OCI-LY1 (cell line): ENCODE measurements at regions not wholly inside any gene's neighbourhood (a gene's known extent, or its start where the extent isn't known, plus 50 kb on each side); places are given as distances from the start of the nearest gene placed in this dataset.

ENCODE experiments used
- H2AFZ ChIP-seq: fragments of 200-600 bp; sonication (generic), shearing (Covaris generic); 2 replicates; pipeline ENCODE4 v1.6.0; 2014; ENCODE audit warnings: antibody characterized with exemption, mild to moderate bottlenecking, low read length
- H3F3A ChIP-seq: fragments of 200-600 bp; sonication (generic), shearing (Covaris generic); 2 replicates; pipeline ENCODE4 v1.6.0; 2014; ENCODE audit warnings: mild to moderate bottlenecking, antibody characterized with exemption, low read length, moderate library complexity; ENCODE audit not compliant: insufficient read depth
- H3K27ac ChIP-seq: fragments of 200-600 bp; sonication (generic); 2 replicates; pipeline ENCODE4 v1.5.1; 2014; ENCODE audit warnings: low read length, mixed run types, mild to moderate bottlenecking, low read depth; ENCODE audit not compliant: poor library complexity, severe bottlenecking
- H3K27me3 ChIP-seq: fragments of 200-600 bp; sonication (generic); 2 replicates; pipeline ENCODE4 v1.6.0; 2014; ENCODE audit warnings: antibody characterized with exemption, mild to moderate bottlenecking, low read length, moderate library complexity; ENCODE audit not compliant: insufficient read depth
- H3K36me3 ChIP-seq: fragments of 200-600 bp; sonication (generic); 2 replicates; pipeline ENCODE4 v1.6.1; 2014; ENCODE audit warnings: mild to moderate bottlenecking, antibody characterized with exemption, low read length, moderate library complexity, mixed read lengths; ENCODE audit not compliant: insufficient read depth
- H3K4me1 ChIP-seq: fragments of 200-600 bp; sonication (generic); 2 replicates; pipeline ENCODE4 v1.5.1; 2014; ENCODE audit warnings: mild to moderate bottlenecking, low read length, moderate library complexity; ENCODE audit not compliant: insufficient read depth, severe bottlenecking
- H3K4me2 ChIP-seq: fragments of 200-600 bp; sonication (generic), shearing (Covaris generic); 2 replicates; pipeline ENCODE4 v1.6.1; 2014; ENCODE audit warnings: low read length
- H3K4me3 ChIP-seq: fragments of 200-600 bp; sonication (generic); 2 replicates; pipeline ENCODE4 v1.5.1; 2014; ENCODE audit warnings: low read length, low read depth, mild to moderate bottlenecking, mixed read lengths; ENCODE audit not compliant: poor library complexity, severe bottlenecking
- H3K79me2 ChIP-seq: fragments of 200-600 bp; shearing (Covaris generic); 2 replicates; pipeline ENCODE4 v1.6.1; 2016; ENCODE audit warnings: mixed run types, low read length, mixed read lengths; ENCODE audit not compliant: insufficient read depth
- H3K9ac ChIP-seq: fragments of 200-600 bp; sonication (generic), shearing (Covaris generic); 2 replicates; pipeline ENCODE4 v1.6.1; 2014; ENCODE audit warnings: mild to moderate bottlenecking, low read length, mixed read lengths
- H3K9me2 ChIP-seq: fragments of 200-600 bp; sonication (generic), shearing (Covaris generic); 2 replicates; pipeline ENCODE4 v1.6.1; 2014; ENCODE audit warnings: low read depth, mild to moderate bottlenecking, low read length, mixed read lengths
- H3K9me3 ChIP-seq: fragments of 200-600 bp; shearing (Covaris generic); 2 replicates; pipeline ENCODE4 v1.6.1; 2014; ENCODE audit warnings: low read length, mixed read lengths
- H4K20me1 ChIP-seq: fragments of 200-600 bp; sonication (generic), shearing (Covaris generic); 2 replicates; pipeline ENCODE4 v1.6.0; 2016; ENCODE audit warnings: mild to moderate bottlenecking, low read length; ENCODE audit not compliant: insufficient read depth
- CTCF ChIP-seq: fragments of 200-600 bp; sonication (generic), shearing (Covaris generic); IDR thresholded peaks from 2 replicates; pipeline ENCODE4 v1.5.1; 2017; ENCODE audit warnings: mild to moderate bottlenecking, antibody characterized with exemption, low read length, moderate library complexity, mixed read lengths
- EZH2 ChIP-seq: fragments of 200-600 bp; sonication (generic), shearing (Covaris generic); IDR thresholded peaks from 2 replicates; pipeline ENCODE4 v1.8.0; 2017; ENCODE audit warnings: borderline replicate concordance, mixed run types, mild to moderate bottlenecking, antibody characterized with exemption, low read length, moderate library complexity, mixed read lengths

GRCh38 chr2:122740594-122740948 is 985.1 kb downstream of the TSN start:
- Histone ChIP-seq H3K4me3 (no peak overlapping the region), H3K27ac (no peak overlapping the region), H3K4me1 (no peaks in the 10 kb centered on the region)

GRCh38 chr2:122741403-122741802 is 986.0 kb downstream of the TSN start:
- no peak overlapping the region for H3K4me3 ChIP-seq
- no peak overlapping the region for H3K27ac ChIP-seq
- no peak for TF ChIP-seq CTCF
- TF ChIP-seq EZH2, result no peak
- no peak overlapping the region for H3K4me2 ChIP-seq
- H4K20me1 ChIP-seq, result no peaks in the 10 kb centered on the region
- no peaks in the 10 kb centered on the region for H3K79me2 ChIP-seq
- H2AFZ ChIP-seq, result no peak overlapping the region
- no peaks in the 10 kb centered on the region for H3K36me3 ChIP-seq
- H3K9ac ChIP-seq, result no peak overlapping the region
- no peaks in the 10 kb centered on the region for H3K27me3 ChIP-seq
- no peaks in the 10 kb centered on the region for H3F3A ChIP-seq
- no peaks in the 10 kb centered on the region for H3K9me3 ChIP-seq
- no peaks in the 10 kb centered on the region for H3K9me2 ChIP-seq
- no peaks in the 10 kb centered on the region for H3K4me1 ChIP-seq

More at GRCh38 chr2:122740594-122740948, 985.1 kb downstream of the TSN start:
- H3F3A ChIP-seq, result no peaks in the 10 kb centered on the region
- no peaks in the 10 kb centered on the region for H3K79me2 ChIP-seq
- no peaks in the 10 kb centered on the region for H3K36me3 ChIP-seq
- no peak overlapping the region for H3K9ac ChIP-seq
- no peaks in the 10 kb centered on the region for H3K9me3 ChIP-seq
- no peaks in the 10 kb centered on the region for H4K20me1 ChIP-seq
- H3K9me2 ChIP-seq, result no peaks in the 10 kb centered on the region
- H2AFZ ChIP-seq, result no peak overlapping the region
- H3K27me3 ChIP-seq, result no peaks in the 10 kb centered on the region
- H3K4me2 ChIP-seq, result no peak overlapping the region
- TF ChIP-seq EZH2, result no peak
- no peak for TF ChIP-seq CTCF

GRCh38 chr2:122743021-122743675 is 987.7 kb downstream of the TSN start:
- H2AFZ ChIP-seq, result no peak overlapping the region
- H3K36me3 ChIP-seq, result no peaks in the 10 kb centered on the region

More at GRCh38 chr2:122743021-122743675, 987.7 kb downstream of the TSN start:
- H3K27me3 ChIP-seq, result no peaks in the 10 kb centered on the region
- H3K4me1 ChIP-seq, result no peaks in the 10 kb centered on the region
- H3K79me2 ChIP-seq, result no peaks in the 10 kb centered on the region
- H3K4me2 ChIP-seq, result no peak overlapping the region
- no peaks in the 10 kb centered on the region for H3K9me3 ChIP-seq
- no peaks in the 10 kb centered on the region for H3F3A ChIP-seq
- no peak overlapping the region for H3K9ac ChIP-seq
- H3K4me3 ChIP-seq, result no peak overlapping the region
- no peaks in the 10 kb centered on the region for H3K9me2 ChIP-seq
- TF ChIP-seq CTCF (no peak), EZH2 (no peak)
- H3K27ac ChIP-seq, result no peak overlapping the region
- H4K20me1 ChIP-seq, result no peaks in the 10 kb centered on the region
